Ascending aorta (tissue), 2 donors: ENCODE measurements at regions not wholly inside any gene's neighbourhood (a gene's known extent, or its start where the extent isn't known, plus 50 kb on each side); places are given as distances from the start of the nearest gene placed in this dataset.

Experiments
- DNase-seq, 2 donors: peaks; one replicate each; pipeline ENCODE4 v3.0.0-alpha.2; 2019; ENCODE audit warnings: low spot score in 2 of 2
- H3K27ac ChIP-seq, 2 donors: fragments of 200-600 bp; sonication (generic); one replicate each; pipeline ENCODE4 v1.5.1; 2016 to 2017; ENCODE audit warnings: mild to moderate bottlenecking in 1 of 2
- H3K27me3 ChIP-seq: fragments of 200-600 bp; sonication (generic); one replicate; pipeline ENCODE4 v1.5.1; 2017
- H3K36me3 ChIP-seq, 2 donors: fragments of 200-600 bp; sonication (generic); one replicate each; pipeline ENCODE4 v1.5.1; 2016
- H3K4me1 ChIP-seq, 2 donors: fragments of 200-600 bp; sonication (generic); one replicate each; pipeline ENCODE4 v1.5.1; 2016 to 2017; ENCODE audit warnings: mild to moderate bottlenecking in 1 of 2
- H3K4me3 ChIP-seq, 2 donors: fragments of 200-600 bp; sonication (generic); one replicate each; pipeline ENCODE4 v1.5.1; 2016 to 2017; ENCODE audit warnings: mild to moderate bottlenecking in 1 of 2
- H3K9me3 ChIP-seq, 2 donors: fragments of 200-600 bp; sonication (generic); one replicate each; pipeline ENCODE4 v1.5.1; 2016
- intact Hi-C: fragments of 100-400 bp; cut with DNase I; formaldehyde crosslinking; loops from one replicate; pipeline ENCODE4 v1.15.1; 2023
- TF ChIP-seq, protein P1 (sequence below), 3 experiments: fragments of 200-600 bp in 2 of 3; fragments of 450-650 bp in 1 of 3; sonication (generic) in 2 of 3; IDR thresholded peaks; one replicate each; pipeline ENCODE4 v1.5.1; 2016 to 2019; ENCODE audit warnings: antibody characterized with exemption in 3 of 3, mild to moderate bottlenecking in 1 of 3, moderate library complexity in 1 of 3

DNA sequence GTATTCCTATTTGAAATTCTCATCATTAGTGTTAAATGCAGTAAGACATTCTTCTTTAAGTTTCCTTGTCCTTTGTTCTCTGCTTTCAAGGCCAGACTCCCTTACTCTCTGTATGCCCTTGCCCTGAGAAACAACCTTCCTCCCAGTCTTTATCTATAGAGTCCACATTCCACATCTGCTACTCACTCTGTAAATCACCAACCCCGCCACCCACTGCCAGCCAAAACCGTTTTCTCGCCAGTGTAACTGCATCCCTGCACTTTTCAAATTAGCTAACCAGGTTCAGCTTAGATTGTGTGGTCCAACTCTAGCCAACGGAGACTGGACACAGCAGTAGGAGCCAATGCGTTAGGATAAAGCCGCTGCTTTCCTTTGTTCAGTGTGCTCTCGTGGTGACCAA is 402.4 kb upstream of the PDZRN3 start:
- no peaks in the 10 kb centered on the region for H3K4me1 ChIP-seq
- TF ChIP-seq, protein P1, sequence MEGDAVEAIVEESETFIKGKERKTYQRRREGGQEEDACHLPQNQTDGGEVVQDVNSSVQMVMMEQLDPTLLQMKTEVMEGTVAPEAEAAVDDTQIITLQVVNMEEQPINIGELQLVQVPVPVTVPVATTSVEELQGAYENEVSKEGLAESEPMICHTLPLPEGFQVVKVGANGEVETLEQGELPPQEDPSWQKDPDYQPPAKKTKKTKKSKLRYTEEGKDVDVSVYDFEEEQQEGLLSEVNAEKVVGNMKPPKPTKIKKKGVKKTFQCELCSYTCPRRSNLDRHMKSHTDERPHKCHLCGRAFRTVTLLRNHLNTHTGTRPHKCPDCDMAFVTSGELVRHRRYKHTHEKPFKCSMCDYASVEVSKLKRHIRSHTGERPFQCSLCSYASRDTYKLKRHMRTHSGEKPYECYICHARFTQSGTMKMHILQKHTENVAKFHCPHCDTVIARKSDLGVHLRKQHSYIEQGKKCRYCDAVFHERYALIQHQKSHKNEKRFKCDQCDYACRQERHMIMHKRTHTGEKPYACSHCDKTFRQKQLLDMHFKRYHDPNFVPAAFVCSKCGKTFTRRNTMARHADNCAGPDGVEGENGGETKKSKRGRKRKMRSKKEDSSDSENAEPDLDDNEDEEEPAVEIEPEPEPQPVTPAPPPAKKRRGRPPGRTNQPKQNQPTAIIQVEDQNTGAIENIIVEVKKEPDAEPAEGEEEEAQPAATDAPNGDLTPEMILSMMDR (IDR thresholded peaks at IDR 0.05) = no peak
- no peak for DNase-seq
- intact Hi-C loops = no loop called here
- no peaks in the 10 kb centered on the region for H3K9me3 ChIP-seq
- H3K27me3 ChIP-seq = no peaks in the 10 kb centered on the region
- H3K4me3 ChIP-seq = no peak overlapping the region
- no peak overlapping the region for H3K27ac ChIP-seq
- no peaks in the 10 kb centered on the region for H3K36me3 ChIP-seq

- H3K4me1 ChIP-seq = no peaks in the 10 kb centered on the region
- no peak for DNase-seq
- H3K27ac ChIP-seq = no peak overlapping the region
- no peaks in the 10 kb centered on the region for H3K9me3 ChIP-seq
- no peaks in the 10 kb centered on the region for H3K36me3 ChIP-seq
- no peaks in the 10 kb centered on the region for H3K27me3 ChIP-seq
- intact Hi-C loops = no loop called here
- no peak overlapping the region for H3K4me3 ChIP-seq
- TF ChIP-seq, protein P1 (IDR thresholded peaks at IDR 0.05) = no peak
These were observed 398.7 kb upstream of the PDZRN3 start for GRCh38 chr3:74023395-74023794.

GRCh38 chr3:74021449-74021848 is 396.7 kb upstream of the PDZRN3 start:
- Histone ChIP-seq H3K27ac (no peak overlapping the region), H3K4me3 (no peak overlapping the region), H3K9me3 (no peaks in the 10 kb centered on the region), H3K4me1 (no peaks in the 10 kb centered on the region), H3K27me3 (no peaks in the 10 kb centered on the region), H3K36me3 (no peaks in the 10 kb centered on the region)
- intact Hi-C loops = no loop called here
- TF ChIP-seq, protein P1 (IDR thresholded peaks at IDR 0.05) = no peak
- DNase-seq = no peak

DNA sequence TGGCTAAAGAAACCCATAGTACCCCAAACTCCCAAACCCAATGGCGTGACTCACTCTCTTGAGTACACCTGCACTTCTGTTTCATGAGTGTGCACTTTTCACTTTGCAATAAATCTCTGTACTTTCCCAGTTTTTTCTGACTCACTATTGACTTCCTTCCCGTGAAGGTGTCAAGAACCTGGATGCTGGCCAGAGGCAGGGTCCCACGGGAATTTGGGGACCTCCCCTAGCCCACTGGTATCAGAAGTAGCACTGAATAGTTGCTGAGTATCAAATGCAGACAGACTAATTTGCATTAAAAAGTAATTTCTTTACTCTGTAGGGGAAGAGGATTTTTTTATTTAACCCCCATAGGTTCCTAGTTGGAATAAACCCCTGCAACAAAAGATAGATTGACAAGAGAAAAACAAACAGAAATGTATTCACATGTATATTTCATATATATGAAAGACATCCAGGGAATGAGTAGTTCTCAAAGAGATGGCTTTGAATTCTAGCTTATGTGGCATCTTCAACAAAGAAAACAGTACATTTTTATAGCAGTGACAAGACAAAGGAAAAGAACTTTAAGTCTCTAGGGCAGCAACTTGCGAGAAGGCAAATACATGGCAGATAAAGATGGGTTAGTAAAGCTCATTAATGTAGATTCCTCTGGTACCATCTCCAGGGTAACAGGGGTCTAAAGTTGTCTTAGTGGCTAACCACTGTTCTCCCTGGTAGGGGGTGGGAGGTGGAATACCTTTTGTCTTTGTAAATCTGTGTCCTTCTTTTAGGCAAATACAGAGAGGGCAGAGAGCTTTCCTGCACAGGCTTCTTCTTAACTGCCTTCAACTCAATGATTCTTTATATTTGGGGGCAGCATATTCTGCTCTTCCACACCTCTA is 385.5 kb upstream of the PDZRN3 start:
- TF ChIP-seq, protein P1 (IDR thresholded peaks at IDR 0.05) = no peak
- Histone ChIP-seq H3K9me3 (no peaks in the 10 kb centered on the region), H3K27me3 (no peaks in the 10 kb centered on the region), H3K36me3 (no peaks in the 10 kb centered on the region), H3K4me3 (no peak overlapping the region), H3K27ac (no peak overlapping the region), H3K4me1 (no peaks in the 10 kb centered on the region)
- intact Hi-C loops = no loop called here
- no peak for DNase-seq

DNA sequence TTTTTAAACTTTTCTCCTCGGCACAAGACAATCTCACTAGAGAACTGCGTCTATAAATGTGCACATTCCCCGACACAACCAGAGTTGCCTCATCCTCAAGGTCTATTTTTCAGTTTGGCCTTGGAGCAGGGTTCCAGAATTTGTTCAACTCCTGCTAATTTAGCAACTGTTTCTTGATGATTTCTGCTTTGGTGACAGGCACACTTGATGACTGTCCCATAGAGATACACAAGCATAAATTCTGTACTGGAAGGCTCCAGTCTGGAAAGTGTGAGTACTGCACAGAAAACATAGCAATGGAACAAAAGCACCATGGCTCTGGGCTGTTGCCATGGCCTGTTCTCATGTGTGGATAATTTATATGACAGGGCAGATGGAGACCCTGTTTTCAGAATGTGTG is 379.6 kb upstream of the PDZRN3 start:
- no peaks in the 10 kb centered on the region for H3K9me3 ChIP-seq
- H3K4me3 ChIP-seq = no peak overlapping the region
- no peaks in the 10 kb centered on the region for H3K4me1 ChIP-seq
- no peak overlapping the region for H3K27ac ChIP-seq
- H3K36me3 ChIP-seq = no peaks in the 10 kb centered on the region
- no peak for DNase-seq
- TF ChIP-seq, protein P1 (IDR thresholded peaks at IDR 0.05) = no peak
- intact Hi-C loops = no loop called here
- H3K27me3 ChIP-seq = no peaks in the 10 kb centered on the region
